DMS153 treated with DMSO at 0.1 percent for 48 hours (cell line): ENCODE measurements at regions not wholly inside any gene's neighbourhood (a gene's known extent, or its start where the extent isn't known, plus 50 kb on each side); places are given as distances from the start of the nearest gene placed in this dataset.

ENCODE experiments used
- DNase-seq: peaks from one replicate; lab custom pipeline; 2025; ENCODE audit not compliant: unreplicated experiment; lab: John Stamatoyannopoulos, UW

GRCh38 chr21:17903029-17903806 is 84.1 kb upstream of the C21orf91 start:
- peak; percentile 13 for DNase-seq

DNA sequence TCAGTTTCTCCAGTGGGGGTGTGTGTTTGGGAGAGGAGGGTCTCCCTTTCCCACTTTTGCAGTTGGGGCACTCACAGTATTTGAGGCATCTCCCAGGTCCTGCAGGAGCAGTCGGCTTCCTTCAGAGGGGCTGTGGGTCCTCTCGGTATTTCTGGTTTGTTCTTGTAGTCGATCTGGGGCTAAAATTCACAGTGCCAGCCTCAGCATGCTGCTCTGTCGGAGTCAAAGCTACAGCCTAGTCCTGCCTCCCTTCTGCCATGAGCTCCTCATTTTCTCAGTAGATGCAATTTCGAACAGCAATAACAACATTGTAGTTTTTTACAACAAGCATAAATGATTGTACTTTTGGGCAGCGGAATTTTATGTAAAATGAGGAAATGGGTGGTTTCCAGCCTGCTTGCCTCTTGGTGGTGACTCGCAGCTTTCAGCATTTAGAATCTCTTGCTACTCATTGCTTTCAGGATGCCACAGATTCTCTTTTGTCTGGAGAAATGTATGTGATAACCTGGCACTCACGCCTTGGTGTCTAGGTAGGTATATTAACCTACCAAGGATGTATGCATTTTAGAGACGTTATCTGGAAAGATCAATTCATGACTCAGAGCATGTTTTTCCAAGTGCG is 82.4 kb upstream of the C21orf91 start:
- no peak for DNase-seq

GRCh38 chr21:17900990-17901385 is 81.8 kb upstream of the C21orf91 start:
- DNase-seq, result no peak

DNA sequence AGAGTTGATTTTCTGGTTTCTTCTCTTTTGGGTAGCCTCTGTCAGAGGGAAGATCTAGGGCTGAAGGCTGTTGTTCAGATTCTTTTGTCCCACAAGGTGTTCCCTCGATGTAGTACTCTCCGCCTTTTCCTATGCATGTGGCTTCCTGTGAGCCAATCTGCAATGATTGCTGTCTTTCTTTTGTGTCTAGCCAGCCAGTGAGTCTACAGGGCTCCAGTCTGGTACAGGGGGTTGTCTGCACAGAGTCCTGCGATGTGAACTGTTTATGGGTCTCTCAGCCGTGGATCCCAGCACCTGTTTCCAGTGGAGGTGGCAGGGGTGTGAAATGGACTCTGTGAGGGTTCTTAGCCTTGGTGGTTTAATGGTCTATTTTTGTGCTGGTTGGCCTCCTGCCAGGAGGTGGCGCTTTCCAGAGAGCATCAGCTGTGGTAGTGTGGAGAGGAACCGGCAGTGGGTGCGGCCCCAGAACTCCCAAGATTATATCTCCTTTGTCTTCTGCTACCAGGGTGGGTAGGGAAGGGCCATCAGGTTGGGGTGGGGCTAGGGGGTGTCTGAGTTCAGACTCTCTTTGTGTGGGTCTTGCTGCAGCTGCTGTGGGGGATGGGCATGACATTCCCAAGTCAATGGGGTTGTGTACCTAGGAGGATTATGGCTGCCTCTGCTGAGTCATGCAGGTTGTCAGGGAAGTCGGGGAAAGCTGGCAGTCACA is 81.3 kb upstream of the C21orf91 start:
- DNase-seq, result no peak

DNA sequence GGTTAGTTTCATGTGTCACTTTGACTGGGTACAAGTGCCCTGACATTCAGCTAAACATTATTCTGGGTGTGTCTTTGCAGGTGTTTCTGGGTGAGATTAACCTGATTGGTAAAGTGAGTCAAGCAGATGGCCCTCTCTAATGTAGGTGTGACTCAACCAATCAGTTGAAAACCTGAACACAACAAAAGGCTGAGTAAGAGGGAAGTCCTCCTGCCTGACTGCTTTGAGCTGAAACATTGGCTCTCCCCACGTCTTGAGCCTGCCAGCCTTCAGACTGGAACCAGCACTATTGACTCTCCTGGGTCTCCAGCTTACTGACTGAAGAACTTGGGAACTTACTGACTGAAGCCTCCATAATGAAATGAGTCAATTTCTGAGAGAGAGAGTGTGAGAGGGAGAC is 70.0 kb upstream of the C21orf91 start:
- DNase-seq, result no peak

DNA sequence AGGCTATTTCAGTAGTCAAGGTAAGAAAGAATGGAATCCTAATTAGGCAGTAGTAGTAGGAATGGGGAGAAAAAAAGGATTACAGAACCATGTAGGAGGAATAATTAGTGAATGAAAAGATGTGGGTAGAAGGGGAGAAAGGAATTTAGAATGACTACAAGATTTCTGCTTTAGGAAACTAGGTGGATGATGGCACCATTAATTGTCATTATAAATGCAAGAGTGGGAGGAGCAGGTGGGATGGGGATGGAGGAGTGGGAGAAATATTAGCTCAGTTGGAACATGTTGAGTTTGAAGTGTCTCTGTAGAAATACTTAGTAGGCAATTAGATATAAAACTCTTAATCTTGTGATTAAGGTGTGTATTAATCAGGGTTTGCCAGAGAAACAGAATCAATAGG is 50.0 kb upstream of the C21orf91 start:
- DNase-seq, result no peak
